OCI-LY7 (cell line): ENCODE measurements at regions not wholly inside any gene's neighbourhood (a gene's known extent, or its start where the extent isn't known, plus 50 kb on each side); places are given as distances from the start of the nearest gene placed in this dataset.

ENCODE experiments used
- CTCF ChIP-seq: fragments of 200-600 bp; sonication (generic); conservative IDR thresholded peaks from 2 replicates; pipeline ENCODE4 v1.5.1; 2014; ENCODE audit warnings: mild to moderate bottlenecking, antibody characterized with exemption, low read length, moderate library complexity, mixed read lengths
- EZH2phosphoT487 ChIP-seq: fragments of 200-600 bp; sonication (generic); IDR thresholded peaks from 2 replicates; pipeline ENCODE4 v1.6.1; 2018; ENCODE audit warnings: low read depth, borderline replicate concordance, mild to moderate bottlenecking, mixed run types, antibody characterized with exemption, low read length, moderate library complexity, mixed read lengths

- TF ChIP-seq EZH2phosphoT487: no peak
- TF ChIP-seq CTCF: no peak
Observed at GRCh38 chr1:114258074-114258473, 104.4 kb upstream of the SYT6 start.
